ENCODE measurements at regions not wholly inside any gene's neighbourhood (a gene's known extent, or its start where the extent isn't known, plus 50 kb on each side); places are given as distances from the start of the nearest gene placed in this dataset.

DNA sequence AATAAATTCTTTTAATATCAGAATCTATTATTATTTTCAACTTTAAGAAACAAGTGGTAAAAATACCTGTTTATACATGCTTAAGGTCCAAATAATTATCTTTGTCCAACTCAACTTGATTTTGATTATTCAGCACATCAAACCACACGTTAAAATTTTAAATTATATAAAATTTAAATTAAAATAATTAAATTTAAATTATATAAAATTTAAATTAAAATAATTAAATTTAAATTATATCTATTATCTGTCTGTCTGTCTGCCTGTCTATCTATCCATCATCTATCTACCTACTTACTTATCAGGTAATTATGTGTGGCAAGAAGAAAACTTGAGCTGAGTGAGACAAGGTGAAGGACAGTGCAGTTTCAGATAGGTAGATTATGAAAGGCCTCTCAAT lies 605.3 kb upstream of the RIOK2 start:
- Histone ChIP-seq H3K4ac (ENCODE audit: low read depth, low read length) (no peak overlapping the region), H3K36me3 (ENCODE audit: control insufficient read depth, insufficient read depth, low read length) (no peaks in the 10 kb centered on the region), H3K27ac (ENCODE audit: insufficient read depth, low read length) (no peak overlapping the region), H2BK120ac (ENCODE audit: low read depth, low read length) (no peak overlapping the region), H4K5ac (ENCODE audit: low read depth, low read length) (no peak overlapping the region), H2AFZ (replicated peaks; ENCODE audit: low read length, poor library complexity) (no peak overlapping the region), H2AK9ac (replicated peaks; ENCODE audit: low read depth, low read length, poor library complexity) (no peak overlapping the region), H3K56ac (ENCODE audit: extremely low read depth, insufficient read depth, low read length) (no peak overlapping the region), H4K91ac (ENCODE audit: insufficient read depth, low read depth, low read length) (no peak overlapping the region), H2BK5ac (ENCODE audit: low read depth, low read length, poor library complexity, severe bottlenecking) (no peak overlapping the region), H3K9me3 (ENCODE audit: control insufficient read depth, insufficient read depth, low read length) (no peaks in the 10 kb centered on the region), H3K9ac (ENCODE audit: low read depth, low read length) (no peak overlapping the region), H3K4me3 (ENCODE audit: insufficient read depth, low read depth, low read length) (no peak overlapping the region), H3K27me3 (ENCODE audit: control insufficient read depth, insufficient read depth, low read length) (no peaks in the 10 kb centered on the region), H3K14ac (replicated peaks; ENCODE audit: low read depth, low read length) (no peak overlapping the region), H2AK5ac (ENCODE audit: low read depth, low read length) (no peak overlapping the region), H3K4me2 (ENCODE audit: low read depth, low read length) (no peak overlapping the region), H2BK20ac (ENCODE audit: low read depth, low read length) (no peak overlapping the region), H3K23ac (ENCODE audit: low read depth, low read length) (no peak overlapping the region), H3K9me1 (ENCODE audit: insufficient read depth, low read length) (no peaks in the 10 kb centered on the region), H3K18ac (ENCODE audit: low read depth, low read length) (no peak overlapping the region), H2BK15ac (ENCODE audit: low read depth, low read length) (no peak overlapping the region), H4K8ac (ENCODE audit: low read depth in 2 of 2, low read length in 2 of 2) (no peak overlapping the region), H3K4me1 (ENCODE audit: control insufficient read depth, insufficient read depth, low read length) (no peaks in the 10 kb centered on the region), H4K20me1 (ENCODE audit: insufficient read depth, low read length) (no peaks in the 10 kb centered on the region), H3K79me1 (ENCODE audit: low read depth in 1 of 2, low read length in 2 of 2) (no peaks in the 10 kb centered on the region)
- POLR2A ChIA-PET (ENCODE audit: unreplicated experiment), result no interaction called here
- no TSS peak for BruUV-seq (replicated peaks)
- CTCF ChIA-PET, result no interaction called here
- dilution Hi-C loops (cut with HindIII; ENCODE audit: low sequenced_read_pairs, unreplicated experiment) (no loop called here), in situ Hi-C loops (cut with MboI; ENCODE audit: low sequenced_read_pairs) (no loop called here), intact Hi-C loops (cut with micrococcal nuclease) (no loop called here)
- TF ChIP-seq RFX5 (IDR thresholded peaks at IDR 0.05; ENCODE audit: low read depth, low read length) (no peak), CEBPB (IDR thresholded peaks at IDR 0.05; ENCODE audit: low read depth, low read length) (no peak), RCOR1 (IDR thresholded peaks at IDR 0.05; ENCODE audit: insufficient replicate concordance, low read length) (no peak), CHD1 (IDR thresholded peaks at IDR 0.05; ENCODE audit: low read depth, low read length) (no peak), NFE2L2 (IDR thresholded peaks at IDR 0.05; ENCODE audit: low read depth, low read length) (no peak), BHLHE40 (IDR thresholded peaks at IDR 0.05; ENCODE audit: low read depth, low read length) (no peak), MAZ (IDR thresholded peaks at IDR 0.05; ENCODE audit: borderline replicate concordance, low read depth, low read length) (no peak), RAD21 (IDR thresholded peaks at IDR 0.05; ENCODE audit: low read length) (no peak), SMC3 (IDR thresholded peaks at IDR 0.05; ENCODE audit: low read depth, low read length) (no peak), POLR2A (IDR thresholded peaks at IDR 0.05; ENCODE audit: low read depth, low read length) (no peak), FOS (IDR thresholded peaks at IDR 0.05; ENCODE audit: low read depth, low read length) (no peak), MXI1 (IDR thresholded peaks at IDR 0.05; ENCODE audit: borderline replicate concordance, low read depth, low read length) (no peak), MAFK (IDR thresholded peaks at IDR 0.05; ENCODE audit: low read depth, low read length) (no peak), ELK1 (IDR thresholded peaks at IDR 0.05; ENCODE audit: borderline replicate concordance, low read depth, low read length) (no peak), CTCF (conservative IDR thresholded peaks at IDR 0.05; ENCODE audit: low read depth, low read length) (no peak)
- TF ChIP-seq, protein P1, sequence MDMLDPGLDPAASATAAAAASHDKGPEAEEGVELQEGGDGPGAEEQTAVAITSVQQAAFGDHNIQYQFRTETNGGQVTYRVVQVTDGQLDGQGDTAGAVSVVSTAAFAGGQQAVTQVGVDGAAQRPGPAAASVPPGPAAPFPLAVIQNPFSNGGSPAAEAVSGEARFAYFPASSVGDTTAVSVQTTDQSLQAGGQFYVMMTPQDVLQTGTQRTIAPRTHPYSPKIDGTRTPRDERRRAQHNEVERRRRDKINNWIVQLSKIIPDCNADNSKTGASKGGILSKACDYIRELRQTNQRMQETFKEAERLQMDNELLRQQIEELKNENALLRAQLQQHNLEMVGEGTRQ (IDR thresholded peaks at IDR 0.05; ENCODE audit: low read depth, low read length), result no peak
- no peak for ATAC-seq (ENCODE audit: low read depth)
- WGBS, 2 experiments (ENCODE audit: extremely low coverage in 2 of 2, insufficient read length in 1 of 2), result no CpG with 5 or more reads among the region's 1 CpG
- DNase-seq, result no peak
